PC-9 (cell line): ENCODE measurements at regions not wholly inside any gene's neighbourhood (a gene's known extent, or its start where the extent isn't known, plus 50 kb on each side); places are given as distances from the start of the nearest gene placed in this dataset.

ENCODE experiments used
- BruUV-seq: library from RNA; stranded (reverse); fragments of 400-500 nt; replicated peaks from 2 replicates; lab custom pipeline; 2021; lab: Mats Ljungman, UMichigan
- CTCF ChIA-PET: fragments of 300-600 bp; sonication (Branson Sonifier 250); formaldehyde crosslinking; loops from one replicate; lab custom pipeline; 2022; ENCODE audit warnings: antibody characterized with exemption; lab: Charles Lee
- POLR2A ChIA-PET: fragments of 300-600 bp; sonication (Branson Sonifier 250); formaldehyde crosslinking; loops from one replicate; lab custom pipeline; 2022; ENCODE audit warnings: antibody characterized with exemption; ENCODE audit not compliant: unreplicated experiment; lab: Charles Lee
- DNase-seq, 2 experiments: peaks; one replicate each; pipeline versions ENCODE4 v3.0.0 to v3.0.0-alpha.2; 2015 to 2022; ENCODE audit warnings: mixed read lengths in 1 of 2
- H2AFZ ChIP-seq: fragments of 200-600 bp; sonication (generic); 2 replicates; pipeline ENCODE4 v1.8.1; 2017; ENCODE audit warnings: antibody characterized with exemption
- H3F3A ChIP-seq: fragments of 200-600 bp; sonication (generic); 2 replicates; pipeline ENCODE4 v1.8.1; 2017; ENCODE audit warnings: antibody characterized with exemption, mild to moderate bottlenecking, low read depth; ENCODE audit not compliant: insufficient read depth
- H3K27ac ChIP-seq: fragments of 200-600 bp; sonication (generic); 2 replicates; pipeline ENCODE4 v1.6.1; 2016; ENCODE audit warnings: mixed run types
- H3K27me3 ChIP-seq: fragments of 200-600 bp; sonication (generic); 2 replicates; pipeline ENCODE4 v1.6.1; 2016; ENCODE audit warnings: low read depth, mixed run types; ENCODE audit not compliant: insufficient read depth
- H3K36me3 ChIP-seq: fragments of 200-600 bp; sonication (generic); 2 replicates; pipeline ENCODE4 v1.6.1; 2016; ENCODE audit warnings: low read depth, mixed run types
- H3K4me1 ChIP-seq: fragments of 200-600 bp; sonication (generic); replicated peaks from 2 replicates; pipeline ENCODE4 v1.6.1; 2016; ENCODE audit warnings: mixed run types; ENCODE audit not compliant: insufficient read depth
- H3K4me2 ChIP-seq: fragments of 200-600 bp; sonication (generic); 2 replicates; pipeline ENCODE4 v1.6.1; 2017; ENCODE audit warnings: mixed run types
- H3K4me3 ChIP-seq: fragments of 200-600 bp; sonication (generic); 2 replicates; pipeline ENCODE4 v1.6.1; 2016; ENCODE audit warnings: mixed run types
- H3K79me2 ChIP-seq: fragments of 200-600 bp; sonication (generic); 2 replicates; pipeline ENCODE4 v1.6.1; 2017; ENCODE audit warnings: low read depth, mixed run types
- H3K9me2 ChIP-seq: fragments of 200-600 bp; sonication (generic); 2 replicates; pipeline ENCODE4 v1.8.1; 2017; ENCODE audit warnings: mild to moderate bottlenecking; ENCODE audit not compliant: insufficient read depth
- H3K9me3 ChIP-seq: fragments of 200-600 bp; sonication (generic); 2 replicates; pipeline ENCODE4 v1.8.1; 2016; ENCODE audit warnings: low read depth; ENCODE audit not compliant: insufficient read depth
- H4K20me1 ChIP-seq: fragments of 200-600 bp; sonication (generic); 2 replicates; pipeline ENCODE4 v1.8.1; 2017; ENCODE audit not compliant: insufficient read depth
- CTCF ChIP-seq: fragments of 200-600 bp; sonication (generic); conservative IDR thresholded peaks from 2 replicates; pipeline ENCODE4 v1.6.1; 2017; ENCODE audit warnings: mixed run types, antibody characterized with exemption, mild to moderate bottlenecking, moderate library complexity
- EZH2 ChIP-seq: fragments of 200-600 bp; sonication (generic); IDR thresholded peaks from 2 replicates; pipeline ENCODE4 v1.8.0; 2017; ENCODE audit warnings: antibody characterized with exemption, low read depth
- intact Hi-C: fragments of 100-400 bp; cut with micrococcal nuclease; formaldehyde crosslinking; loops from one replicate; pipeline ENCODE4 v1.10.0; 2022; ENCODE audit not compliant: unreplicated experiment

DNA sequence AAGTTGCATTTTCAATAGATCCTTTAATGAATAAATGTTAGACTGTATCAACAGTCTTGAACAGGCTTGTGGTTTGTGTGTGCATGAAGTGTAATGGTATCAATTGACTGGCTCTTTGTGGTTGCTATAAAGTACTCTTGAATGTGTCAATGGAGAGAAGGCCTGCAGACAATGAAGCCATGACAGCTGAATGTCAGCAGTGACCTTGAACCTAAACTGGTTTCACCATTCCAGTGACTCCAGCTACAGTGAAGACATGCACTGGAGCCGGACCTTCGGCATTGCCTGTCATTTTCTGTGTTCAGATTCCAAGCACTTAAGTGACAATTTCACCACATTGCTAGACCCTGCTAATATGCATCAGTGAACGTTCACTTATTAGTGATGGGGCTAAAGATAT lies 276.0 kb upstream of the TMEM161B start:
- Histone ChIP-seq H3K4me2 (no peak overlapping the region), H3K4me3 (no peak overlapping the region), H4K20me1 (no peaks in the 10 kb centered on the region), H3K36me3 (no peaks in the 10 kb centered on the region), H3K9me2 (no peaks in the 10 kb centered on the region), H3K9me3 (no peaks in the 10 kb centered on the region), H3K27me3 (no peaks in the 10 kb centered on the region), H3K27ac (no peak overlapping the region), H3K79me2 (no peaks in the 10 kb centered on the region), H3K4me1 (no peaks in the 10 kb centered on the region), H2AFZ (no peak overlapping the region), H3F3A (no peaks in the 10 kb centered on the region)
- POLR2A ChIA-PET: interaction anchor here (0.6 kb wide), 1 partner anchor 354 kb away, joined by 5 read pairs; no protein-coding TSS in a partner anchor
- CTCF ChIA-PET: no interaction called here
- BruUV-seq: no TSS peak
- intact Hi-C loops: no loop called here
- TF ChIP-seq EZH2: no peak
- TF ChIP-seq CTCF: no peak
- no peak for DNase-seq

DNA sequence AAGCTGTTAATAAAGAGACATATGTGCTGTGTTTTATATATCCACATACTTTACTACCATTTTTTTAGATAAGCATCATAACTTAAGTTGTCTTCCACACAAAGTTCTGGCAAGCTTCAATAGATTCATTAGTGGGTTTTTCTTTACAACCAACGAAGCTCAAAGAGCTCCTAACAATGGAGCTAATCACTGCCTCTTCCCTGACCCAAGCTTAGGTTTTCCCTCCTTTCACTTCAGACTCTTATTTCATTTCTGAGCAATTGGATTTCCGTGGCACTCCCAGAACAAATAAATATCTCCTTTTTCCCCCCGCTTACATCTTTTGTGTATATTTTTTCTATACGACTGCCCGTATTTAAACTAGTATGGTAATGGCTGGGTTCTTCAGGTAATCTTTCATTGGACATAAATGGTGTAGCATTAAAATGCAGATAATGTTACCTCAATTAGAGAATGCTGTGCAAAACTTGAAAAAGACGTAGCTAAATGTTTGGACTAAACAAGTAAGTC lies 275.5 kb upstream of the TMEM161B start:
- Histone ChIP-seq H3K79me2 (no peaks in the 10 kb centered on the region), H3K36me3 (no peaks in the 10 kb centered on the region), H3K4me2 (no peak overlapping the region), H4K20me1 (no peaks in the 10 kb centered on the region), H3K4me1 (no peaks in the 10 kb centered on the region), H3K9me2 (no peaks in the 10 kb centered on the region), H3K4me3 (no peak overlapping the region), H2AFZ (no peak overlapping the region), H3K27ac (no peak overlapping the region), H3K9me3 (no peaks in the 10 kb centered on the region), H3K27me3 (no peaks in the 10 kb centered on the region), H3F3A (no peaks in the 10 kb centered on the region)
- DNase-seq: no peak
- BruUV-seq: no TSS peak
- ChIA-PET POLR2A (interaction anchor here (0.6 kb wide), 1 partner anchor 354 kb away, joined by 5 read pairs; no protein-coding TSS in a partner anchor), CTCF (no interaction called here)
- TF ChIP-seq CTCF: no peak
- no peak for TF ChIP-seq EZH2
- intact Hi-C loops: no loop called here

DNA sequence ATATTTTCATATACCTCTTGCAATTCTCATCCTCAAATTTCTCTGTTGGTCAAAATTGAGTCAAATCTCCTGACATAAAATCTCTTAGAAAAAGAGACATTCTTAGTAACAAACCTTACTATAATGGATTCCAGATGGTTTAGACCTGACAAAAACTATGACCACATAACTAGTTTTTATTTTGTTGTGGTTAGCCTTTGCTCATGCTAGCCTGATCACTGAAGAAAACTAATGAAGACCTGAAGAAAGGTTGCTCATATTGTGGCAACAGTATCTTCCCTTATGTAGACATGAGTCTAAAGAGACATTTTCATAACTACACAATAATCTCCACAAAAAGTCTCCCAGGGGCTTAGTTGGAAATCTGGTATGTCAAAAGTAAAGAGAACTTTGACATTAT lies 274.1 kb upstream of the TMEM161B start:
- intact Hi-C loops: no loop called here
- no peak for DNase-seq
- Histone ChIP-seq H4K20me1 (no peaks in the 10 kb centered on the region), H3F3A (no peaks in the 10 kb centered on the region), H3K4me1 (no peaks in the 10 kb centered on the region), H3K27me3 (no peaks in the 10 kb centered on the region), H2AFZ (no peak overlapping the region), H3K4me3 (no peak overlapping the region), H3K9me2 (peaks cover 4% of the 10 kb centered on the region; the same call in 1 of the 2 replicates), H3K79me2 (no peaks in the 10 kb centered on the region), H3K9me3 (no peaks in the 10 kb centered on the region), H3K27ac (no peak overlapping the region), H3K36me3 (no peaks in the 10 kb centered on the region), H3K4me2 (no peak overlapping the region)
- no TSS peak for BruUV-seq
- TF ChIP-seq EZH2 (no peak), CTCF (no peak)
- ChIA-PET POLR2A (no interaction called here), CTCF (no interaction called here)
